HEK293 (cell line): ENCODE measurements at regions not wholly inside any gene's neighbourhood (a gene's known extent, or its start where the extent isn't known, plus 50 kb on each side); places are given as distances from the start of the nearest gene placed in this dataset.
"Not testable (repeated sequence)": the region's sequence is repeated elsewhere in the genome, so short reads cannot be mapped to it uniquely, and the experiment has no call there.

ENCODE experiments used
- CTCF ChIP-seq: fragments of 450-650 bp; formaldehyde crosslinking; IDR thresholded peaks from 2 replicates; pipeline ENCODE4 v1.5.1; 2016; ENCODE audit warnings: missing biosample characterization, missing genetic modification characterization
- PBX3 ChIP-seq: sonication (generic); formaldehyde crosslinking; IDR thresholded peaks from 2 replicates; pipeline ENCODE4 v1.8.1; 2022; ENCODE audit warnings: mild to moderate bottlenecking, moderate library complexity, missing genetic modification reagents
- TCF7L2 ChIP-seq: IDR thresholded peaks from 2 replicates; pipeline ENCODE4 v1.6.1; 2011; ENCODE audit warnings: low read depth, mild to moderate bottlenecking, inconsistent platforms, low read length, moderate library complexity, borderline replicate concordance
- ZBTB21 ChIP-seq: fragments of 450-650 bp; formaldehyde crosslinking; IDR thresholded peaks from 2 replicates; pipeline ENCODE4 v1.5.1; 2017; ENCODE audit warnings: missing biosample characterization, missing genetic modification characterization
- ZFP3 ChIP-seq: fragments of 450-650 bp; formaldehyde crosslinking; IDR thresholded peaks from 2 replicates; pipeline ENCODE4 v1.5.1; 2016; ENCODE audit warnings: low read depth, missing biosample characterization, missing genetic modification characterization
- ZNF302 ChIP-seq: fragments of 450-650 bp; formaldehyde crosslinking; IDR thresholded peaks from 2 replicates; pipeline ENCODE4 v1.5.1; 2016; ENCODE audit warnings: missing biosample characterization, missing genetic modification characterization, low read depth
- ZNF449 ChIP-seq: fragments of 450-650 bp; formaldehyde crosslinking; IDR thresholded peaks from 2 replicates; pipeline ENCODE4 v1.5.1; 2017; ENCODE audit warnings: missing biosample characterization, mild to moderate bottlenecking, missing genetic modification characterization, moderate library complexity
- ZNF768 ChIP-seq: fragments of 450-650 bp; formaldehyde crosslinking; IDR thresholded peaks from 2 replicates; pipeline ENCODE4 v1.5.1; 2018; ENCODE audit warnings: missing biosample characterization, mild to moderate bottlenecking, missing genetic modification characterization

GRCh38 chr6:56785536-56785935, 142.8 kb upstream of the DST start:
- not testable (repeated sequence) for TF ChIP-seq PBX3 (CRISPR knock-in tag); CTCF (tag by site-specific recombination); ZNF768; ZBTB21 (tag by site-specific recombination); TCF7L2; ZNF302 (tag by site-specific recombination); ZNF449 (tag by site-specific recombination); ZFP3 (tag by site-specific recombination)
